ENCODE measurements at regions not wholly inside any gene's neighbourhood (a gene's known extent, or its start where the extent isn't known, plus 50 kb on each side); places are given as distances from the start of the nearest gene placed in this dataset.
"Not testable (repeated sequence)": the region's sequence is repeated elsewhere in the genome, so short reads cannot be mapped to it uniquely, and the experiment has no call there.

GRCh38 chrX:107296184-107296583 lies 89.8 kb downstream of the DNAAF6 start:
- not testable (repeated sequence) for H3K36me3 Mint-ChIP-seq (ENCODE audit: low read depth, unreplicated experiment)

GRCh38 chrX:107298276-107298675 lies 91.9 kb downstream of the DNAAF6 start:
- Mint-ChIP-seq H3K4me1 (ENCODE audit: unreplicated experiment) (no peaks in the 10 kb centered on the region), H3K36me3 (ENCODE audit: low read depth, unreplicated experiment) (no peaks in the 10 kb centered on the region), H3K4me3 (ENCODE audit: unreplicated experiment) (no peak overlapping the region), H3K27ac (ENCODE audit: unreplicated experiment) (no peak overlapping the region), H3K9me3 (ENCODE audit: unreplicated experiment) (no peaks in the 10 kb centered on the region), H3K27me3 (ENCODE audit: unreplicated experiment) (no peaks in the 10 kb centered on the region)
- no peak for TF ChIP-seq CTCF (IDR thresholded peaks at IDR 0.05; ENCODE audit: unreplicated experiment)
- no peak for DNase-seq (ENCODE audit: low spot score)

More at GRCh38 chrX:107296184-107296583, 89.8 kb downstream of the DNAAF6 start:
- not testable (repeated sequence) for H3K4me1 Mint-ChIP-seq (ENCODE audit: unreplicated experiment); H3K4me3 Mint-ChIP-seq (ENCODE audit: unreplicated experiment); H3K27ac Mint-ChIP-seq (ENCODE audit: unreplicated experiment); DNase-seq (ENCODE audit: low spot score); H3K27me3 Mint-ChIP-seq (ENCODE audit: unreplicated experiment); H3K9me3 Mint-ChIP-seq (ENCODE audit: unreplicated experiment)

GRCh38 chrX:107301253-107301652 lies 94.8 kb downstream of the DNAAF6 start:
- no peaks in the 10 kb centered on the region for H3K9me3 Mint-ChIP-seq (ENCODE audit: unreplicated experiment)
- no peak overlapping the region for H3K4me3 Mint-ChIP-seq (ENCODE audit: unreplicated experiment)
- H3K4me1 Mint-ChIP-seq (ENCODE audit: unreplicated experiment) = no peaks in the 10 kb centered on the region
- H3K27ac Mint-ChIP-seq (ENCODE audit: unreplicated experiment) = no peak overlapping the region
- no peak for DNase-seq (ENCODE audit: low spot score)
- H3K36me3 Mint-ChIP-seq (ENCODE audit: low read depth, unreplicated experiment) = no peaks in the 10 kb centered on the region
- no peak for TF ChIP-seq CTCF (IDR thresholded peaks at IDR 0.05; ENCODE audit: unreplicated experiment)
- H3K27me3 Mint-ChIP-seq (ENCODE audit: unreplicated experiment) = no peaks in the 10 kb centered on the region

- no peak overlapping the region for H3K4me3 Mint-ChIP-seq (ENCODE audit: unreplicated experiment)
- H3K27me3 Mint-ChIP-seq (ENCODE audit: unreplicated experiment) = no peaks in the 10 kb centered on the region
- no peak for DNase-seq (ENCODE audit: low spot score)
- no peaks in the 10 kb centered on the region for H3K4me1 Mint-ChIP-seq (ENCODE audit: unreplicated experiment)
- H3K9me3 Mint-ChIP-seq (ENCODE audit: unreplicated experiment) = no peaks in the 10 kb centered on the region
- H3K36me3 Mint-ChIP-seq (ENCODE audit: low read depth, unreplicated experiment) = no peaks in the 10 kb centered on the region
- H3K27ac Mint-ChIP-seq (ENCODE audit: unreplicated experiment) = no peak overlapping the region
- TF ChIP-seq CTCF (IDR thresholded peaks at IDR 0.05; ENCODE audit: unreplicated experiment) = no peak
Measured at GRCh38 chrX:107304141-107304540, 97.7 kb downstream of the DNAAF6 start.

- Mint-ChIP-seq H3K4me1 (ENCODE audit: unreplicated experiment) (no peaks in the 10 kb centered on the region), H3K9me3 (ENCODE audit: unreplicated experiment) (no peaks in the 10 kb centered on the region), H3K27me3 (ENCODE audit: unreplicated experiment) (peaks cover 2% of the 10 kb centered on the region), H3K36me3 (ENCODE audit: low read depth, unreplicated experiment) (no peaks in the 10 kb centered on the region), H3K27ac (ENCODE audit: unreplicated experiment) (no peak overlapping the region), H3K4me3 (ENCODE audit: unreplicated experiment) (no peak overlapping the region)
- no peak for DNase-seq (ENCODE audit: low spot score)
- TF ChIP-seq CTCF (IDR thresholded peaks at IDR 0.05; ENCODE audit: unreplicated experiment) = no peak
Measured at GRCh38 chrX:107323786-107324492, 117.5 kb downstream of the DNAAF6 start.
